ENCODE measurements at regions not wholly inside any gene's neighbourhood (a gene's known extent, or its start where the extent isn't known, plus 50 kb on each side); places are given as distances from the start of the nearest gene placed in this dataset.

DNA sequence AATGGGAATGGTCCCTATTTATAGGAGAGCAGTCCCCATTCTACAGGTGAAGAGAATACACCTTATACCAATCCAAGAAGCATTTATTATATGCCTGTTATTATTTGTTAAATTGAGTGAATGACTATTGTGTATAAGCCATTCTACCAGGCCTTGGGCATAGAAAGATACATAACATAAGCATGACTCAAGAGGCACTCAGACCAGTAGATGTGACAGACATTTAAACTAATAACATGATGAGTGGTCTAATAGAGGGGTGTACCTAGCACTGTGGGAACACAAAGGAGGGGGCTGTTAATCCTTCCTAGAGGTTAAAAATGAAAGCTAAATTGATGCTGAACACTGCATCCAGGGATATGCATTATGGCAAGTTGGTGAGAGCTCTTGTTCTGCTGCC, 145.0 kb upstream of the TNC start:
- TF ChIP-seq EZH2 (IDR thresholded peaks at IDR 0.05; ENCODE audit: insufficient read depth, poor library complexity, severe bottlenecking) (no peak), EZH2phosphoT487 (IDR thresholded peaks at IDR 0.05; ENCODE audit: insufficient read depth, low read depth) (no peak)
